HUES6 (cell line): ENCODE measurements at regions not wholly inside any gene's neighbourhood (a gene's known extent, or its start where the extent isn't known, plus 50 kb on each side); places are given as distances from the start of the nearest gene placed in this dataset.

Source experiments
- H3K27ac ChIP-seq: 2 replicates; pipeline ENCODE4 v1.7.0; 2013; ENCODE audit warnings: low read depth, mild to moderate bottlenecking, low read length, inconsistent platforms
- H3K27me3 ChIP-seq: 2 replicates; pipeline ENCODE4 v1.6.1; 2013; ENCODE audit warnings: low read length; ENCODE audit not compliant: control insufficient read depth, insufficient read depth
- H3K36me3 ChIP-seq: 2 replicates; pipeline ENCODE4 v1.6.1; 2013; ENCODE audit warnings: low read length; ENCODE audit not compliant: control insufficient read depth, insufficient read depth
- H3K4me1 ChIP-seq: 2 replicates; pipeline ENCODE4 v1.6.1; 2013; ENCODE audit warnings: low read length; ENCODE audit not compliant: control insufficient read depth, insufficient read depth
- H3K4me3 ChIP-seq: 2 replicates; pipeline ENCODE4 v1.5.1; 2013; ENCODE audit warnings: low read depth, low read length
- H3K9ac ChIP-seq: one replicate; pipeline ENCODE4 v1.6.1; 2013; ENCODE audit warnings: mild to moderate bottlenecking, low read length
- H3K9me3 ChIP-seq: 2 replicates; pipeline ENCODE4 v1.6.1; 2013; ENCODE audit warnings: low read depth, low read length; ENCODE audit not compliant: control insufficient read depth, insufficient read depth

DNA sequence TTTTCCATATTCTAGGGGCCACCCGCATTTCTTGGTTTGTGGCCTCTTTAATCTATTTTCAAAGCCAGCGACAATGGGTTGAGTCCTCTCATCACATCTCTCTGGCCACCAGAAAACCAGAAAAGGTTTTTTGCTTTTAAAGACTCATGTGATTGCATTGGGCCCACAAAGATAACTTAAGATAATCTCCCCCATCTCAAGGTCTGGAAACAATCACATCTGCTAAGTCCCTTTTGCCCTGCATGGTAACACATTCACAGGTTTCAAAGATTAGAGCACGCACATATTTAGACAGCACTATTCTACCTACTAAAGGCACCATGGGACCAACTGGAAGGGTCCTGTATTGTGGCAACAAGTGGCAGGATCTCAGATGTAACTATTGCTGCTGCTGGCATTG lies 147.0 kb upstream of the MIR17HG start:
- no peaks in the 10 kb centered on the region for H3K9me3 ChIP-seq
- H3K27me3 ChIP-seq: no peaks in the 10 kb centered on the region
- no peak overlapping the region for H3K27ac ChIP-seq
- H3K4me3 ChIP-seq: no peak overlapping the region
- H3K9ac ChIP-seq: no peak overlapping the region
- H3K36me3 ChIP-seq: no peaks in the 10 kb centered on the region
- peaks cover 14% of the 10 kb centered on the region for H3K4me1 ChIP-seq

DNA sequence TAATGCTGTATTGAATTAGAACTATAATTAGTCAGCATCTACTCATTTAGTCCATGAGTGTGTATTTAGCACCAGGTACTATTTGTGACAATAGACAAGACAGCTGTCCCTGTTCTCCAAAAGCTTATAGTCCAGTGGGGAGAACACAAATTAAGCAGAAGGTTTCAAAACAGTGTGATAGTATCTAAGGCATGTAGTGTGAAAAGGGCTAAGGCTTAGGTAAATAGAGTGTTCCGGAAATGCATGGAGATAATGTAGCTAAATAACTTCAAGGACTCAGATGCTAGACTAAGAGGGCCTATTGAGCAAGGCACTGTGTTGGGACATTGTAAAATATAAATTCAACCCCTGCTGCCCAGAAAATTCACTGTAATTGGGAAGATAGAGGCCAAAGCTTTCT lies 144.1 kb upstream of the MIR17HG start:
- Histone ChIP-seq H3K27me3 (no peaks in the 10 kb centered on the region), H3K9me3 (no peaks in the 10 kb centered on the region), H3K27ac (0 out of 2 replicates have a peak overlapping the region, but pooled peaks have one; percentile 25)

DNA sequence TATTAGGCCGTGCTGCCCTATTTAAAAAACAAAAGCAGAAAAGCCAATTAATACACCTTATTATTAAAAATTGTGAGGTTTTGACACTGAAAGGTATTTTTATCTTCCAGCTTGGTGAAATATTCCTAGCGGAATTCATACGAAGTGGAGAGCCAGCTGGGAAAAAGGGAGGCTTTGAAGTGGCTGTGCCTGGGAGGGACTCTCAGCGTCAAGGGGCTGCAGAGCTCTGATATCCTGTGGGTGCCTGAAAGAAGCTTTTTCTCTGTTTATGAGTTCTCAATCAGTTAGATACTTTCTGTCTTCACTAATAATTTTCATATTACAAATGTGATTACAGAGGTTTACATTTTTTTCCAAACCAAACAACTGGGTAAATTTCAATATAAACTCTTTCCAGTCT lies 140.2 kb upstream of the MIR17HG start:
- H3K4me1 ChIP-seq: peaks cover 11% of the 10 kb centered on the region
- H3K27ac ChIP-seq: no peak overlapping the region
- no peaks in the 10 kb centered on the region; the same call in 1 of the 2 replicates for H3K9me3 ChIP-seq
- H3K4me3 ChIP-seq: no peak overlapping the region
- no peaks in the 10 kb centered on the region for H3K27me3 ChIP-seq
- no peak overlapping the region for H3K9ac ChIP-seq
- no peaks in the 10 kb centered on the region for H3K36me3 ChIP-seq

More for the DNA sequence above, 144.1 kb upstream of the MIR17HG start:
- no peak overlapping the region for H3K4me3 ChIP-seq
- peaks cover 14% of the 10 kb centered on the region for H3K4me1 ChIP-seq
- no peaks in the 10 kb centered on the region for H3K36me3 ChIP-seq
- peak overlapping the region; percentile 2 for H3K9ac ChIP-seq

DNA sequence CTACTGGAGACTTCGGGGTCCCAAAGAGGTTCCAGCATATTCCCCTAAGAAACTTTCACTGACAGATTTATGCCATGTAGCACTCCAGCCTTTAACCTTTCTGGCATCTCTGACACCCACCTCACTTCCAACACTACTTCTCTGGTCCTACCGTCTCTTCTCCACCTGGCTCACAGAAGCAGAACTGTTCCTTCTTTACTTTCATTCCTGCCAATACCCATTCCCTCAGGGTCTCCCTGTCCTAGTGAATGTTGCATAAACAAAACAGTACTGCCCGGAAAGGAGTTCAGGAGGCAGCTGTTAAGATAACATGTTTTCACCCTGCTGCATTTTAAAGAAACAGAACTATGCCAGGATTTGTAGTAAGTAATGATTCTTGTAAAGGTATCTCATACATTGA lies 136.0 kb upstream of the MIR17HG start:
- peaks cover 7% of the 10 kb centered on the region; the same call in 1 of the 2 replicates for H3K4me1 ChIP-seq
- H3K9ac ChIP-seq: no peak overlapping the region
- H3K4me3 ChIP-seq: no peak overlapping the region
- H3K27me3 ChIP-seq: 0 out of 2 replicates have a peak, but pooled peaks cover 10% of the 10 kb centered on the region
- H3K9me3 ChIP-seq: no peaks in the 10 kb centered on the region; the same call in 1 of the 2 replicates
- no peak overlapping the region for H3K27ac ChIP-seq
- H3K36me3 ChIP-seq: no peaks in the 10 kb centered on the region

DNA sequence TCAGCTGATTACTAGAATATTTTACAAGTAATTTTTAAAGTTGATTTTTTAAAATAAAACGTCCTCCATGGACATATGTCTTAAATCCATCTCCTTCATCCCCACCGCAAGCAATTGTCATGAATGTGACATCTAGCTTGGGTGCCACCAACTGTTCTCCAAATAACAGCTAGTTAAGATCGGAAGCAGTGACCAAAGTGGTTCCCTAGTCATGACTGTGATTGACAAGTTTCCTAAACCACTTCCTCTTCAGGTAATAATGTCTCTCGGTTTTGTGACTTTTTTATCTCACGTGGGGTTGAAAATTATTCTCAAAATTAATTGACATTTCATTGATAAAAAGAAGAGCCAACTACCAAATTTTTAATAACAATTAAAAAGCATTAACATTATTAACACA lies 135.3 kb upstream of the MIR17HG start:
- no peak overlapping the region for H3K27ac ChIP-seq
- H3K27me3 ChIP-seq: 0 out of 2 replicates have a peak, but pooled peaks cover 12% of the 10 kb centered on the region
- no peaks in the 10 kb centered on the region for H3K36me3 ChIP-seq
- peaks cover 12% of the 10 kb centered on the region; the same call in 1 of the 2 replicates for H3K4me1 ChIP-seq
- no peaks in the 10 kb centered on the region; the same call in 1 of the 2 replicates for H3K9me3 ChIP-seq
- no peak overlapping the region for H3K9ac ChIP-seq
- H3K4me3 ChIP-seq: no peak overlapping the region

DNA sequence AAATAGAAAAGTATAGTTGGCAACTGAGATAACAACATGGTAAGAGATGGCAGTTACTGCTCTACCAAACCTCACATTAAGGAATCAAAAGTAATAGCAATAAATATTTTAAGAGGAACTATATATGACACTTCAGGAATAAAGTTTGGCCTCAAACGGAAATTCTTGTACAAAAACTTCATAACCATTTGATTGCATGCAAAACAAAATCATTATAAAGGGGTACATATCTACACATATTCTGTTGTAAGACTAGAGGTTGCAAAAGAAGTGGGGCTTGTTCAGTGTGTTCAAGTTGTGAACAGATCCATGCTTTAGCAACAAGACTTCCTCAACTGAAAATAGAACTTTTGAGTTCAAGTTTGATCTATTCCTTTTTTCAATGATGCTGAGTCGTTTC lies 133.5 kb upstream of the MIR17HG start:
- Histone ChIP-seq H3K9me3 (no peaks in the 10 kb centered on the region; the same call in 1 of the 2 replicates), H3K27me3 (0 out of 2 replicates have a peak, but pooled peaks cover 12% of the 10 kb centered on the region), H3K36me3 (no peaks in the 10 kb centered on the region), H3K4me1 (peaks cover 16% of the 10 kb centered on the region; the same call in 1 of the 2 replicates), H3K9ac (no peak overlapping the region), H3K4me3 (no peak overlapping the region), H3K27ac (no peak overlapping the region)

DNA sequence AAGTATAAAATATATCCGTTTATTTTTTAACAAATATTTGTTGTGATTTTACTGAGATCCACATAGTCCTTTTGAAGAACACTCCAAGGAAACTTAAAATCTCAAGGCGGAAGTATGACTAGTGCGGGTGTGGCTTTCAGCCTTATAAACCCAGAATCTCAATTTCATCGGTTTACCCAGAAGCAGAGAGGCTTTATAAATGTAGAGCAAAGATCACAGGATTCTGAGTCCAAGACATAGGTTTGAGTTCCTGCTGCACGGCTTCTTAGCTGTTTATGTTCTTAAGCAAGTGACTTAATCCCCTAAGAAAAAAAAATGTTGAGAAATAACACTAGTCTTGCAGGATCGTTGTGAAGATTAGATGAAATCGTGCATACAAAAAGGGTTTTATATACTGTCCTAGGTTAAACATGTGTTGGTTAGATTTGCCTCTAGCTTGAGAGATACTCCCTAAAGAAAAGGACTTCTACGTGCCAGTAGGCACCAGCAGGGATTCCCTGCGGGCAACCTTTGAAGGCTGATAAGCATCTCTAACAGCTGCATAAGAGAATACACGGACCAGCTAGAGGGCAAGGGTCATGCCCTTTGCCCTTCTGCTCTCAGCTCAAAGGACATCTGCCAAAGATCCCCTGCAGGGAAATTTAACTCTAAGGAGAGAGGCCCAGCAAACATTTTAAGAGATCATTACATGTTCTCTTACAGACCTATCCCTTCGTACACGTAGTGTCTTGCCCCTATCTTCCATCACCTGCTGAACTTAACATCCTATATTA lies 130.4 kb upstream of the MIR17HG start:
- no peak overlapping the region for H3K4me3 ChIP-seq
- H3K27me3 ChIP-seq: 0 out of 2 replicates have a peak, but pooled peaks cover 12% of the 10 kb centered on the region
- no peaks in the 10 kb centered on the region for H3K36me3 ChIP-seq
- peaks cover 16% of the 10 kb centered on the region; the same call in 1 of the 2 replicates for H3K4me1 ChIP-seq
- no peak overlapping the region for H3K9ac ChIP-seq
- no peak overlapping the region; the same call in 1 of the 2 replicates for H3K27ac ChIP-seq
- H3K9me3 ChIP-seq: no peaks in the 10 kb centered on the region

DNA sequence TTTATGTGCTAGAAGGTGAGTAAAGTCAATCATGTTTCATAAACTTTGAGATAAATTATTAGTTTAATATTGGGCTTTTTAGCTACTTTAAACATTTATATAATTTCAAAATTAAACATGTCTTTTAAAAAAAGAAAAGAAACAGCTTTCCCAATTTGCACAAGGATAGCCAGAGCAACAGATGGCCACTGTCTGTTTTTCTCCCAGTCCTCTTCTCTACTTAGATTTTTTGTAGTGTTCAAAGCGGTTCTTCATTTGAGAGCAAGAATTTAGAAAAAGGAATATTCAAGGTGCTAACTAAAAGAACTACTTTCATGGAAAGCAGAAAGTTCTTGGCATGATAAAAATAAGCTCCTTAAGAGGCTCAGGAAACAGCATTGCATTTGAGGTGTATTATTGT lies 128.3 kb upstream of the MIR17HG start:
- Histone ChIP-seq H3K9me3 (no peaks in the 10 kb centered on the region), H3K27me3 (0 out of 2 replicates have a peak, but pooled peaks cover 12% of the 10 kb centered on the region), H3K9ac (no peak overlapping the region), H3K4me3 (no peak overlapping the region), H3K4me1 (peaks cover 9% of the 10 kb centered on the region; the same call in 1 of the 2 replicates), H3K27ac (no peak overlapping the region), H3K36me3 (no peaks in the 10 kb centered on the region)

DNA sequence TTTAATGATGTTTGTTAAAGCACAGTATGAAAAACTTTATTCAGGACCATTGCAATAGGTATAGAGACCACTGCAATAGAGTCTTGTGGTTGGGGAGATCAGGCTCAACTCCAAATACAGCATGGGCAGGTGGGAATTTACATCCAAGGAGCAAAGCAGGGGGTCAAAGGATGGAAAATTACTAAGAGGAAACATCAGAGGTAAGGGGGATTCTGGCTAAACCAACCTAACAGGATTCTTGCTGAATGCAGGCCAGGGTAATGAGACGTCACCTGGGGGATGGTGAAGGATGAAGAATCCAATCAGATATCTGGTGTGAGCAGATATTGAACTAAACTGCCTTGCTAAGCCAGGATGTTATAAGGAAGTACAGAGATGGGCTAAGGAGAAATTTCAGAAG lies 126.6 kb upstream of the MIR17HG start:
- no peaks in the 10 kb centered on the region for H3K36me3 ChIP-seq
- H3K9ac ChIP-seq: no peak overlapping the region
- no peaks in the 10 kb centered on the region for H3K9me3 ChIP-seq
- no peak overlapping the region for H3K27ac ChIP-seq
- no peak overlapping the region for H3K4me3 ChIP-seq
- H3K27me3 ChIP-seq: 0 out of 2 replicates have a peak, but pooled peaks cover 9% of the 10 kb centered on the region
- peaks cover 9% of the 10 kb centered on the region; the same call in 1 of the 2 replicates for H3K4me1 ChIP-seq

DNA sequence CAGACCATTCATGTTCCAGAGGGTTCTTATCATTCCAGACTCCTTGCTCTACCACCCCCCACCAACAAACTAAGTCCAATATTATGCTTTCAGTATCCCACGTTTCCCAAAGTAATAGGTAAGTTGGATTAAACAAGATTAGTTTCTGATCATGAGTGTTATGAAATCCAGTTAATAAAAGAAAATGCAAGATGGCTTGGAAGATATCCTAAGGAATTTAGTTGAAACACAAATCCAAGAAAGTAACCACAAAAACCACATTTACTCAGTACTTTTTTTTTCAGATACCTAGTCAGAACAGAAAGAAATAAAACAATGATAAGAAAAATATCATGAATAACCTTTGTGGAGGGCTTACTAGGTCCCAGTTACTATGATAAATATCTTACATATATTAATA lies 119.4 kb upstream of the MIR17HG start:
- no peak overlapping the region for H3K4me3 ChIP-seq
- no peaks in the 10 kb centered on the region for H3K27me3 ChIP-seq
- no peaks in the 10 kb centered on the region for H3K4me1 ChIP-seq
- H3K9me3 ChIP-seq: no peaks in the 10 kb centered on the region
- no peaks in the 10 kb centered on the region for H3K36me3 ChIP-seq
- H3K27ac ChIP-seq: no peak overlapping the region
- H3K9ac ChIP-seq: no peak overlapping the region

DNA sequence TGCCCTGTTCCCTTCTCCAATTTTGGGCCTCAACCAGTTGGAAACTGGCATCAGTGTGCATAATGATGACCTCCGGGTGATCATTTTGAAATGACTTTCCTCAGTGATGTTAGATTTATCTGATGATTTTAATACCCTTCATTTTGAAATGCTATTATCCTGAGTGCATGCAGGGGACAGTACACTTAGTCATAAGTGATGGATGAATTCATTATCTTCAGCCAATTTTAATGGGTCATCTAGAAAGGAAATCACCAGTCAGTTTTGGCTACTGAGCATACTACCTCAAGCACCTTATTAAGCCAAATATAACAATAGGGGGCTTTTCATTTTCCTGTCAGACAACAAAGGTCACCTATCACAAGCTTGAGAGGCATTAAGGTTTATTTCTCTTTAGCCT lies 118.5 kb upstream of the MIR17HG start:
- Histone ChIP-seq H3K27me3 (no peaks in the 10 kb centered on the region), H3K36me3 (no peaks in the 10 kb centered on the region), H3K4me1 (no peaks in the 10 kb centered on the region), H3K27ac (no peak overlapping the region), H3K9me3 (no peaks in the 10 kb centered on the region), H3K9ac (no peak overlapping the region), H3K4me3 (no peak overlapping the region)
